Activated CD8-positive, alpha-beta T cell treated with anti-CD3 and anti-CD28 coated beads, Interleukin-2, amount 10 ng/mL, durations not matched to agents 7 days and 5 days (primary cell): ENCODE measurements at regions not wholly inside any gene's neighbourhood (a gene's known extent, or its start where the extent isn't known, plus 50 kb on each side); places are given as distances from the start of the nearest gene placed in this dataset.

Experiments
- ATAC-seq: fragments of 150-1000 bp; cut with Tn5 transposase; one replicate; pipeline ENCODE4 v1.10.0; 2021; ENCODE audit warnings: moderate library complexity
- CTCF ChIA-PET: fragments of 350-600 bp; sonication (Branson Sonifier 250); formaldehyde crosslinking; loops from one replicate; lab custom pipeline; 2021; ENCODE audit warnings: antibody characterized with exemption; lab: Charles Lee
- POLR2A ChIA-PET: fragments of 350-600 bp; sonication (Branson Sonifier 250); formaldehyde crosslinking; loops from one replicate; lab custom pipeline; 2021; ENCODE audit warnings: antibody characterized with exemption; lab: Charles Lee
- DNase-seq: peaks from one replicate; pipeline ENCODE4 v3.0.0-alpha.2; 2020
- H3K27ac Mint-ChIP-seq: one replicate; pipeline ENCODE4 v1.8.0; 2021; ENCODE audit warnings: mild to moderate bottlenecking, mixed read lengths
- H3K27me3 Mint-ChIP-seq: one replicate; pipeline ENCODE4 v1.8.0; 2021; ENCODE audit warnings: low read depth, mixed read lengths
- H3K36me3 Mint-ChIP-seq: one replicate; pipeline ENCODE4 v1.8.0; 2021; ENCODE audit warnings: low read depth, mixed read lengths
- H3K4me1 Mint-ChIP-seq: one replicate; pipeline ENCODE4 v1.8.0; 2021; ENCODE audit warnings: low read depth, mixed read lengths
- H3K4me3 Mint-ChIP-seq: one replicate; pipeline ENCODE4 v1.8.0; 2021; ENCODE audit warnings: mild to moderate bottlenecking, mixed read lengths
- H3K9me3 Mint-ChIP-seq: one replicate; pipeline ENCODE4 v1.8.0; 2022; ENCODE audit warnings: mixed read lengths; ENCODE audit not compliant: insufficient read depth

DNA sequence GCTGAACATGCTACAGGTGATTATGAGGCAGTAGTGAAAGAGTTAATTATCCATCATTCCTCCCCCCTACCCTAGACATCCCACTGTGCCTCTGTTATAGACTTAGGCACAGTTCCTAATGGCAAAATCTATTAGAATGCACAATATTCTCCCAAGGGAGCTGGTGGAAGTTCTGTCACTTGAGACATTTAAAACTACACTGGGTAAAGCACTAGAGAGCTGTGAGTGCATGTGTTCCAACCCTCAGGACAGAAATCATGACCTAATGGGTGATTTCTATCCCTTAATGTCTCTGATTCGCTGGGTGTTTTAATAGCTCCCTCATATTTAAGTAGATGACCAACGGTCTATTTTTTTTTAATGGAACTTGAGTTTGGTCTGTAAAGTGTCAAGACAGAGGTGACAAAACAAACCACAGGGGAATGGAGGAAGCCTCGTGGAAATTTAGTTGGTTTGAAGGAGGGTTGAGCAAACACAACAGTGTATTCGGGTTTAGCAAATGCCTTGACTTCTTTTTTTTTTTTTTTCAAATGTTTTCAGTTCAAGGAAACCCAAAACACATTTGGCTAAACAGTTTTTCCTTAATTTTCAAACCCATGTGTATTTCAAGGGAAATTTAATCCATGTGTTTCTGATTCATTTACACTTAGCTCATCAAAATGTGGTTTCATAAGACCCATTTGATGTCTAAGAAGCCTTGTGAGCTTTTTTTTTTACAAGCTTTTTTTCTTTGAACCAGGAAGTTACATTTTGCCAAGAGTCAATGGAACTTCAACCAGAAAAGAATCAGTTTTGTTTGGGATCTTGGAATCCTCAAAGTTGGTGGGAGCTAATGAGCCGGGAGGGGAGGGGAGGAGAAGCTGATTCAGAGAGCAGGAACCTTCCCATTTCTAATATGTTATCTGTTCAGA lies 665.1 kb upstream of the ZEB2 start:
- no peaks in the 10 kb centered on the region for H3K36me3 Mint-ChIP-seq
- POLR2A ChIA-PET = no interaction called here
- peaks cover 6% of the 10 kb centered on the region for H3K27me3 Mint-ChIP-seq
- no peak overlapping the region for H3K27ac Mint-ChIP-seq
- no peaks in the 10 kb centered on the region for H3K9me3 Mint-ChIP-seq
- no peak for ATAC-seq
- H3K4me1 Mint-ChIP-seq = no peaks in the 10 kb centered on the region
- H3K4me3 Mint-ChIP-seq = no peak overlapping the region
- CTCF ChIA-PET = no interaction called here
- no peak for DNase-seq

DNA sequence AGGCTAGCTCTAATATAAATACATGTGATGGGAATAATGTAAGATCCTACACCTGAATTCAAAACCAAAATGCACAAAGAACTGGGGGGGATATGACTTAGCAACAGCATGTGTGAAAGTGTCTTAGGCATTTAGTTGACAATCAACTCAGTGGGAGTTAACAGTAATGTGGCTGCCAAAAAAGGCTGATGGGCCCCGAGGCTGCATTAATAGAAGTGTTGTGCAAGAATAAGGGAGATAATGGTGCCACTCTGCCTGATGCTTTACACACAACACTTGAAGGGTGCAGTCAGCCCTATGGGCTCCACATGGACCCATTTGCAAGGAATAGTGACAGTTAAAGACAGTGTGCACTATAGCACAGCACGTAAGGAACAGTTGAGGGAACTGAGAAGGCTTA lies 649.4 kb upstream of the ZEB2 start:
- POLR2A ChIA-PET = no interaction called here
- H3K27me3 Mint-ChIP-seq = peaks cover 3% of the 10 kb centered on the region
- no peak overlapping the region for H3K4me3 Mint-ChIP-seq
- ATAC-seq (no peak), DNase-seq (no peak)
- no peaks in the 10 kb centered on the region for H3K36me3 Mint-ChIP-seq
- no peaks in the 10 kb centered on the region for H3K9me3 Mint-ChIP-seq
- CTCF ChIA-PET = no interaction called here
- no peak overlapping the region for H3K27ac Mint-ChIP-seq
- no peaks in the 10 kb centered on the region for H3K4me1 Mint-ChIP-seq

DNA sequence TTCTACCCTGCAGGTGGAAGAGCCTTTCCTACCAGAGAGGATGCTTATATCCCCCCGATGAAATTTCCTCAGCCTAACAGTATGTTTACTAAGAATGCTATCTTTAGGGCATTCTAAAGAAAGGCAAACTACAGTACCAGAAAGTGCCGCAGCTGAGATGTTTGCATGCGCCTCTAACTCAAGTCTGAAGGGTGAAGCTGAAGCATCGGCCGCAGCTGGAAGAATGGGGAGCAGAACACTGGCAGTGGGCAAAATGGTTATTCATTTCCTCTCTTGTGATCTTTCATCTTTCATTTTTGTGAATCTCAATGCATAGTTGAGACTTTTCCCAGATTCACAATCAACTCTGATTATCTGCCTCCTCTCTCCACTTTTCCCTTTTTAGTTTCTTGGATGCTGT lies 648.2 kb upstream of the ZEB2 start:
- CTCF ChIA-PET = no interaction called here
- Mint-ChIP-seq H3K9me3 (no peaks in the 10 kb centered on the region), H3K27ac (no peak overlapping the region), H3K4me1 (no peaks in the 10 kb centered on the region), H3K4me3 (no peak overlapping the region), H3K27me3 (peaks cover 5% of the 10 kb centered on the region), H3K36me3 (no peaks in the 10 kb centered on the region)
- DNase-seq = no peak
- ATAC-seq = no peak
- POLR2A ChIA-PET = no interaction called here

DNA sequence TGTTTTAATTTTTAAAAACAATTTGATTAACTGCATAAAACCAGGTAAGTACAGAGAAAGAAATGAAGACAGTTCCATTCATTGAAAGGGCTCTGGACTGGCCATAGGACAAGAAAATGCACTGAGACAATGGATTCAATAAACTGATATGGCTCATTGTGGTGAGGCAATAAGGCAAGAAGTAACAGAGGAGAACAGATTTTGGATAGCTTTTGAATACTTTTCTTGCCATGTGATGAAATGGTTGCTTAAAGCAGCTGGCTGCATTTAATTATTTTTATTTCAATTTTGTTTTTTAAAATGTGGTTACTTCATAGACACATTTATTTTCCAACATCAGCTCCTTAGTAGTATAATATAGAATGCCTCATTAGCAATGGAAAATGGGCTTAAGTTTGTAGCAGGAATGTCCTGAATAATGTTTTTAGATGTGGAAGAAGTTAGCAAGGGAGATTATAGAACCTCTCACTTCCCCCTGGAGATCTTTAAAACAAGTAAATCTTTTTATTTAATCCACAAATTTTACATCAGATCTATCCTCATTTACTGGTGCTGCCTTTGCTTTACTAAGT lies 646.9 kb upstream of the ZEB2 start:
- ChIA-PET POLR2A (no interaction called here), CTCF (no interaction called here)
- no peaks in the 10 kb centered on the region for H3K36me3 Mint-ChIP-seq
- no peaks in the 10 kb centered on the region for H3K4me1 Mint-ChIP-seq
- no peaks in the 10 kb centered on the region for H3K9me3 Mint-ChIP-seq
- no peak overlapping the region for H3K4me3 Mint-ChIP-seq
- no peak for DNase-seq
- no peak for ATAC-seq
- H3K27me3 Mint-ChIP-seq = peaks cover 5% of the 10 kb centered on the region
- no peak overlapping the region for H3K27ac Mint-ChIP-seq

DNA sequence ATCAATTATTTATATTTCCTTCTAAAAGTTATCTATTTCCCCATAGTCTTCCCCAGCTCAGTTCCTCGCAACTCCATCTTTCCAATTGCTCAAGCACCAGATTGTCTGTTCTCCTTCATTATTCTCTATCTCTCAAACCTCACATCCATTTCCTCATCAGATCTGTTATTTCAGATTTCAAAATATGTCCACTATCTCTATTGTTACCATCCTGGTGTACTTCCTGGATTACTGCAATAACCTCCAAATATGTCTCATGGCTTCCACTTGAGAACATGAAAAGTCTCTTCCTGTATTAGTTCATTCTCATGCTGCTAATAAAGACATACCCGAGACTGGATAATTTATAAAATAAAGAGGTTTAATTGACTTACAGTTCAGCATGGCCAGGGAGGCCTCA lies 641.7 kb upstream of the ZEB2 start:
- H3K27ac Mint-ChIP-seq = no peak overlapping the region
- H3K4me3 Mint-ChIP-seq = no peak overlapping the region
- H3K27me3 Mint-ChIP-seq = peaks cover 2% of the 10 kb centered on the region
- H3K9me3 Mint-ChIP-seq = no peaks in the 10 kb centered on the region
- ATAC-seq (no peak), DNase-seq (no peak)
- POLR2A ChIA-PET = no interaction called here
- CTCF ChIA-PET = no interaction called here
- H3K36me3 Mint-ChIP-seq = no peaks in the 10 kb centered on the region
- H3K4me1 Mint-ChIP-seq = no peaks in the 10 kb centered on the region

DNA sequence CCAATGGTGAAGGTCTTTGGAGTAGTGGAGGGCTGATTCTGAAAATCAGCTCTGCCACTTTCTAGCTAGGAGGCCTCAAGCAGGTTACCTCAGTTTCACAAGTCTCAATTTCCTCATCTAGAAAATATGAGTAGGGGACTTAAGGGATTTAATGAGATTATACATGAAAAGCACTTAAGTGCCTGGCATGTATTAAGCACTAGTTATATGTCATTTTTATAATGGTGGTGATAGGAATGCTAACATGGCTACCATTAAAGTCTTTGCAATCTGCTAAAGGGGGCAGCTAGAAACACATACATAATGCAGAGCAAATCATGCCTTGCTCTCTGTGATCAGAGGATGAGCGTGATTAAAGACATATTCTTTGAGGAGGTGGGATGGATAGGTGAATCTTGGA lies 640.9 kb upstream of the ZEB2 start:
- Mint-ChIP-seq H3K4me3 (no peak overlapping the region), H3K36me3 (no peaks in the 10 kb centered on the region), H3K4me1 (no peaks in the 10 kb centered on the region), H3K27me3 (peaks cover 2% of the 10 kb centered on the region), H3K9me3 (no peaks in the 10 kb centered on the region), H3K27ac (no peak overlapping the region)
- ATAC-seq = no peak
- no peak for DNase-seq
- ChIA-PET CTCF (no interaction called here), POLR2A (no interaction called here)

DNA sequence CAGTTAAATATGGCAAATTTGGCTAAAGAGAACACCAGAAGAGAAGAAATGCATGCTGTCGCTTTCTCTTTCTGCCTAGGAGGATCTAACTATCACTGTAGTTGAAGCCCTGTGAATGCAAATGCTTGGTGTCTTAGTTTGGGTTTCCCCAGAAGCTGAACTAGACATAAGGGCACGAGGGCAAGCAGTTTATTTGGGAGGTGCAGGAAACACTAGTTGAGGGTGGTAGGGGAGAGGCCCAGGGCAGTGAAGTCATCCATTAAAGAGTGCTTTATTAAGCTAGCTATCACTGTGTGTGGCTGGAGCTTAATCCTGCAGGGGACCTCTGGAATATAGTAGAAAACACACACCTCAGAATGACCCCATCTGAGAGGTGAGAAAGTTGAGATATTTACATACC lies 639.8 kb upstream of the ZEB2 start:
- ATAC-seq (no peak), DNase-seq (no peak)
- ChIA-PET POLR2A (no interaction called here), CTCF (no interaction called here)
- H3K9me3 Mint-ChIP-seq = no peaks in the 10 kb centered on the region
- no peak overlapping the region for H3K4me3 Mint-ChIP-seq
- no peaks in the 10 kb centered on the region for H3K4me1 Mint-ChIP-seq
- H3K27me3 Mint-ChIP-seq = peaks cover 2% of the 10 kb centered on the region
- no peaks in the 10 kb centered on the region for H3K36me3 Mint-ChIP-seq
- no peak overlapping the region for H3K27ac Mint-ChIP-seq

DNA sequence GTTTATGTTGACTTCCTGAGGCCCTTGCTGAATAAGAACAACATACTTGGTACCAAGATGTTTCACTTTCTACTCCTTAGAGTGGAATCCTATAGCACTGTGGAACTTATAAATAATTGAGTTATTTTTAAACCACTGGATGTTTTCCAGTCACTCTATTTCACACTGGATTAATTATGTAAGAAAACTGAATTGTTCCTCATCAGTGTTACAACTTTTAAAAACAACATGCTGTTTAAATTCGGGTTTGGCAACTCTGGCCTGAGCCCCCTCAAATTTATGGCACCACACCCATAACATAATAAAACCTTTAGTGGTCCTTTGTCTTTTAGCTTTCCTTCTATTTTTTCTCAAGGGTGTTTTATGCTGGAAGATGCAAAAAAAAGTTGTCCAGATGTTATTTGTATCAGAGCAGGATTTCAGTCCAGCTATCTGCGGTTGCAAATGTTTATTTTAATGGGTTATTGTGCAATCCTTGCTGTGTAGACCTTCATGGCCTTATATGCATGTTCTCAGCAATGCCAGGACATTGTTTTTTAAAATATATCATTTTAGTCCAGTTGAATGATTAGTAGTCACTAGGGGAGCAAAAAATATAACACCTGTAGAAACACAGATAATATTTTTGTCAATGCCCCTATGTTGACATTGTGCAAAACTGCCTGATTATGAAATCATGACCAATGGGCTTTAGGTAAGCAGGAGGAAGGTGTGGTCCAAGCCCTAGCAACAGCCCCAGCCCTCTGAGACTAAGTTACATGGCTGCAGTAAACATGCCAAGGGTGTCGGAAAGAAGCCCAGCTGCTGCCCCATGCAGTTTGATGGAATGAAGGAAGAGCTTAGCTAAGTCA lies 638.0 kb upstream of the ZEB2 start:
- POLR2A ChIA-PET = no interaction called here

DNA sequence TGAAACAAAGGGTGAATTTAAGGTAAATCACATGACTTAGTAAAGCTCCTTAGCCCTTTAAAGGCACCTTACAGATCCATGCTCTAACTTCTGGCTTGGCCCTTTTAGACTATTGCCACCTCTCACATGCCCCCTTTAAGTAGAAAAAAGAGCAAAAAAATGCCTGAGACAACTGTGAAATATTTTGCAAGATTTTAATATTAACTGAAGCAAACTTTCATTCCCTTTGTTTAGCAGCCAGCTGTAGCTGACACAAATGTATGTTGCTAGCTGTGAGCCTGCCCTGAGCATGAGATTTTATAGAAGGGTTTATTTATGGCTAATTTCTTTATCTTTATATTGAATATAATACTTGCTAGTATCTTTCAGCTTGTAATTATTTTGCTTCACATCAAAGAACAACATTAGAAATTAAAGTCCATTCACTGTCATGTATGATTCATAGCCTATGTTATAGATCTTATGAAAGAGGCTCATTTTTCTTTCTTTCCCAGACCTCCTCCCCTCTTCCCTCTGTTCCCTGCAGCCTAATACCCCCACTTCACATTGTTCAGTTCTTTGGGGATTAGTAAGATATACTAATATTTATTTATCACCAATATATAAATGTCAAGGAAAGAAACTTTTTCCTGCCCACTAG lies 637.2 kb upstream of the ZEB2 start:
- ChIA-PET CTCF (no interaction called here), POLR2A (no interaction called here)
- DNase-seq = no peak
- Mint-ChIP-seq H3K27ac (no peak overlapping the region), H3K36me3 (no peaks in the 10 kb centered on the region), H3K9me3 (no peaks in the 10 kb centered on the region), H3K4me3 (no peak overlapping the region), H3K4me1 (no peaks in the 10 kb centered on the region), H3K27me3 (no peaks in the 10 kb centered on the region)
- ATAC-seq = no peak

More for the DNA sequence above, 638.0 kb upstream of the ZEB2 start:
- Mint-ChIP-seq H3K4me1 (no peaks in the 10 kb centered on the region), H3K36me3 (no peaks in the 10 kb centered on the region), H3K9me3 (no peaks in the 10 kb centered on the region), H3K27ac (no peak overlapping the region), H3K27me3 (no peaks in the 10 kb centered on the region), H3K4me3 (no peak overlapping the region)
- CTCF ChIA-PET = no interaction called here
- no peak for ATAC-seq
- no peak for DNase-seq

DNA sequence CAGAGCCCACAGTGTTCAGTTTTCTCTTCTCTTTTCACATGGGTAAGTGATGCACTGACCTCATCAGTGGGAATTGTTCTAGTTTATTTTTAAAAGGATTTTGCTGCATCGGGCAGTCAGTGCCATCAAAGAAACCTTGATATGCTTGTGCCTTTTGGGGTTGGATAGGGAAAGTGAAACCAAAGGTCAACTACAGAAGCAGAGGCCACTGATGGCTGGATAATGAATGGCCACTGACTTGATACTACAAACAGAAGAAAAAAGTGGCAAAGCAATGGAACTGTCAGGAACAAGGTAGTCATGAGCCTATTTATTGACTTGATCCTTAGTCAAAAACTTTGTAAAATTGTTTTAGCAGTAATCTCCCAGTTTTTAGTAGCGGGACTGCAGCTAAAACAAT lies 636.3 kb upstream of the ZEB2 start:
- Mint-ChIP-seq H3K9me3 (no peaks in the 10 kb centered on the region), H3K4me1 (no peaks in the 10 kb centered on the region), H3K36me3 (no peaks in the 10 kb centered on the region), H3K4me3 (no peak overlapping the region), H3K27me3 (no peaks in the 10 kb centered on the region), H3K27ac (no peak overlapping the region)
- CTCF ChIA-PET = no interaction called here
- ATAC-seq (no peak), DNase-seq (no peak)
- POLR2A ChIA-PET = no interaction called here

DNA sequence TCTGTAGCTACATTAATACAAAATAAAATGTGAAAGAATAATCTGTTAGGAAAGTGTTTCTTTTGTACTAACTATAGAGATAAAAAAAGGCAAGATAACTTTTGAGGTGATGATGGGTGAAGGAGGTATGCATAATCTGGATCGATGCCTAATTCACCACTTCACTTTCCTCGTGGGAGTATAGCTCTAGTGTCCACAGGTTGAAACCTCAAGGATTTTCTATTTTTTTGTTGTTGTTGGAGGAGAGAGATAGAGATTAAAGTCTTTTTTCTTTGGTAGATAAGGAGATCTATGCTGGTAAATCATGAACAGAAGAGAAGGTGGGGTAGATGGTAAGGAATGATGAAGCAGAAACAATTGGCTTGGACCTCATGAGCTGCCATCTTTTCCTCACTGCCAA lies 635.3 kb upstream of the ZEB2 start:
- Mint-ChIP-seq H3K4me3 (no peak overlapping the region), H3K36me3 (no peaks in the 10 kb centered on the region), H3K27me3 (no peaks in the 10 kb centered on the region), H3K9me3 (no peaks in the 10 kb centered on the region), H3K4me1 (no peaks in the 10 kb centered on the region), H3K27ac (no peak overlapping the region)
- ChIA-PET POLR2A (no interaction called here), CTCF (no interaction called here)
- DNase-seq (no peak), ATAC-seq (no peak)

DNA sequence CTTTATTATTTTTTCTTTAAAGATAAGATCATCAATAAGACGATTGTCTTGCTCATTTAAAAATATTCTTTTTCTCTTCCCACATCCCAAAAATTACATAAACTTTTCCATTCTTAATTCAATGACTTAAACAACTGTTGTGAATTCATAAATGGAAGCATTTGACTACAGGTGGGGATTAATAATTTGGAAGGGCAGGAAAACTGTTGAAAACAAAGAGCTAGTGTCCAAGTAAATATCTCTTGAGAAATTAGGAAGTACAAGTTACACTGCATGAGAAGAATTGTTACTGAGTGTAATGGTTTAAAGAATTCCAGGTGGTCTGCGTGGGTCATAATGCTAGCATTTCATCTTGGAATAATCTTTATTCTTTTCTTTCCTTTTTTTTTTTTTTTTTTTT lies 634.8 kb upstream of the ZEB2 start:
- no peaks in the 10 kb centered on the region for H3K9me3 Mint-ChIP-seq
- CTCF ChIA-PET = no interaction called here
- no peaks in the 10 kb centered on the region for H3K4me1 Mint-ChIP-seq
- H3K27me3 Mint-ChIP-seq = no peaks in the 10 kb centered on the region
- no peak for DNase-seq
- H3K27ac Mint-ChIP-seq = no peak overlapping the region
- ATAC-seq = no peak
- no peaks in the 10 kb centered on the region for H3K36me3 Mint-ChIP-seq
- POLR2A ChIA-PET = no interaction called here
- no peak overlapping the region for H3K4me3 Mint-ChIP-seq
